GM23338 (cell line): ENCODE measurements at regions not wholly inside any gene's neighbourhood (a gene's known extent, or its start where the extent isn't known, plus 50 kb on each side); places are given as distances from the start of the nearest gene placed in this dataset.

Experiments
- ATAC-seq: fragments of 200-7000 bp; cut with Tn5 transposase; 3 replicates; pipeline ENCODE4 v1.9.1; 2020
- DNase-seq: peaks from one replicate; pipeline ENCODE4 v3.0.0-alpha.2; 2015; ENCODE audit warnings: low spot score
- H2AFZ ChIP-seq: fragments of 200-600 bp; sonication (generic); 2 replicates; pipeline ENCODE4 v1.8.0; 2016; ENCODE audit warnings: antibody characterized with exemption, mild to moderate bottlenecking, moderate library complexity
- H3F3A ChIP-seq: fragments of 200-600 bp; sonication (generic); replicated peaks from 2 replicates; pipeline ENCODE4 v1.8.0; 2017; ENCODE audit warnings: antibody characterized with exemption, mixed run types, low read depth
- H3K27ac ChIP-seq: fragments of 200-600 bp; sonication (generic); 2 replicates; pipeline ENCODE4 v1.6.1; 2016; ENCODE audit warnings: low read depth
- H3K27me3 ChIP-seq: fragments of 200-600 bp; sonication (generic); 2 replicates; pipeline ENCODE4 v1.8.0; 2016; ENCODE audit warnings: mild to moderate bottlenecking, mixed run types, moderate library complexity; ENCODE audit not compliant: insufficient read depth
- H3K36me3 ChIP-seq: fragments of 200-600 bp; sonication (generic); 2 replicates; pipeline ENCODE4 v1.8.0; 2016; ENCODE audit warnings: mild to moderate bottlenecking; ENCODE audit not compliant: insufficient read depth
- H3K4me1 ChIP-seq: fragments of 200-600 bp; sonication (generic); 2 replicates; pipeline ENCODE4 v1.8.0; 2016; ENCODE audit warnings: mild to moderate bottlenecking, moderate library complexity; ENCODE audit not compliant: insufficient read depth
- H3K4me2 ChIP-seq: fragments of 200-600 bp; sonication (generic); 2 replicates; pipeline ENCODE4 v1.7.1; 2017; ENCODE audit warnings: mixed run types
- H3K4me3 ChIP-seq: fragments of 200-600 bp; sonication (generic); 2 replicates; pipeline ENCODE4 v1.6.1; 2016; ENCODE audit warnings: mixed run types
- H3K79me2 ChIP-seq: fragments of 200-600 bp; sonication (generic); replicated peaks from 2 replicates; pipeline ENCODE4 v1.8.0; 2017; ENCODE audit warnings: mild to moderate bottlenecking; ENCODE audit not compliant: insufficient read depth
- H3K9me2 ChIP-seq: fragments of 200-600 bp; sonication (generic); 2 replicates; pipeline ENCODE4 v1.8.0; 2017; ENCODE audit not compliant: insufficient read depth
- H4K20me1 ChIP-seq: fragments of 200-600 bp; sonication (generic); replicated peaks from 2 replicates; pipeline ENCODE4 v1.8.0; 2017; ENCODE audit warnings: mild to moderate bottlenecking; ENCODE audit not compliant: insufficient read depth
- H3K27ac Mint-ChIP-seq: 2 replicates; pipeline ENCODE4 v1.8.0; 2020; ENCODE audit warnings: inconsistent platforms, mild to moderate bottlenecking, moderate library complexity, mixed read lengths
- H3K27me3 Mint-ChIP-seq: 3 replicates; pipeline ENCODE4 v1.8.0; 2022; ENCODE audit warnings: low read depth, mild to moderate bottlenecking, moderate library complexity, mixed read lengths, inconsistent platforms; ENCODE audit not compliant: insufficient read depth, poor library complexity
- H3K36me3 Mint-ChIP-seq: 3 replicates; pipeline ENCODE4 v1.8.0; 2021; ENCODE audit warnings: low read depth, mild to moderate bottlenecking, inconsistent platforms, moderate library complexity, mixed read lengths
- H3K4me1 Mint-ChIP-seq: 3 replicates; pipeline ENCODE4 v1.8.0; 2020; ENCODE audit warnings: mild to moderate bottlenecking, inconsistent platforms, mixed read lengths
- H3K4me3 Mint-ChIP-seq: 3 replicates; pipeline ENCODE4 v1.8.0; 2021; ENCODE audit warnings: moderate library complexity, mild to moderate bottlenecking, inconsistent platforms, mixed read lengths
- H3K9me3 Mint-ChIP-seq: 3 replicates; pipeline ENCODE4 v1.8.0; 2020; ENCODE audit warnings: moderate library complexity, mild to moderate bottlenecking, inconsistent platforms, mixed read lengths
- CREB1 ChIP-seq: fragments of 250-450 bp; sonication (Bioruptor Pico); IDR thresholded peaks from 2 replicates; pipeline ENCODE4 v1.5.0; 2020; ENCODE audit warnings: low read depth, mild to moderate bottlenecking, moderate library complexity
- CTCF ChIP-seq, 2 experiments: fragments of 200-600 bp in 1 of 2; sonication (generic) in 1 of 2; conservative IDR thresholded peaks; 2 replicates each; pipeline versions ENCODE4 v1.5.1 to v1.6.1; 2016 to 2017; ENCODE audit warnings: antibody characterized with exemption in 2 of 2, low read depth in 2 of 2, mild to moderate bottlenecking in 2 of 2, moderate library complexity in 1 of 2
- ETS1 ChIP-seq: IDR thresholded peaks from 2 replicates; pipeline ENCODE4 v1.6.1; 2016; ENCODE audit warnings: antibody characterized with exemption
- EZH2phosphoT487 ChIP-seq: fragments of 200-600 bp; sonication (generic); IDR thresholded peaks from one replicate; pipeline ENCODE4 v1.8.1; 2018; ENCODE audit warnings: antibody characterized with exemption; ENCODE audit not compliant: unreplicated experiment
- JUNB ChIP-seq: IDR thresholded peaks from one replicate; pipeline ENCODE4 v1.6.1; 2016; ENCODE audit warnings: antibody characterized with exemption; ENCODE audit not compliant: unreplicated experiment
- NANOG ChIP-seq: IDR thresholded peaks from 2 replicates; pipeline ENCODE4 v1.6.1; 2016; ENCODE audit warnings: antibody characterized with exemption, borderline replicate concordance
- REST ChIP-seq: IDR thresholded peaks from one replicate; pipeline ENCODE4 v1.6.1; 2018; ENCODE audit warnings: antibody characterized with exemption; ENCODE audit not compliant: unreplicated experiment
- ZNF114 ChIP-seq: fragments of 250-450 bp; sonication (Bioruptor Pico); IDR thresholded peaks from 2 replicates; pipeline ENCODE4 v1.5.0; 2020; ENCODE audit warnings: mild to moderate bottlenecking, moderate library complexity

GRCh38 chr4:133641191-133641590 is 492.1 kb downstream of the PCDH10 start (continued):
- no peak for TF ChIP-seq CTCF (conservative IDR thresholded peaks at IDR 0.05; ENCODE audit: low read depth in 2 of 2)
- no peak for TF ChIP-seq JUNB
- TF ChIP-seq EZH2phosphoT487: no peak

- Histone ChIP-seq H3K4me1 (peaks cover 18% of the 10 kb centered on the region), H3K9me2 (no peaks in the 10 kb centered on the region), H3K27ac (no peak overlapping the region), H2AFZ (no peak overlapping the region), H4K20me1 (no peaks in the 10 kb centered on the region), H3K36me3 (no peaks in the 10 kb centered on the region), H3K27me3 (no peaks in the 10 kb centered on the region), H3F3A (no peaks in the 10 kb centered on the region), H3K79me2 (no peaks in the 10 kb centered on the region), H3K4me3 (no peak overlapping the region), H3K4me2 (no peak overlapping the region)
- TF ChIP-seq REST: no peak
- no peak for TF ChIP-seq ZNF114
- no peak for TF ChIP-seq CREB1
- H3K9me3 Mint-ChIP-seq: peaks cover 3% of the 10 kb centered on the region; the same call in 2 of the 3 replicates
- peaks cover 3% of the 10 kb centered on the region; the same call in 2 of the 3 replicates for H3K36me3 Mint-ChIP-seq
- no peak for DNase-seq
- H3K27me3 Mint-ChIP-seq: no peaks in the 10 kb centered on the region
- H3K4me1 Mint-ChIP-seq: peaks cover 14% of the 10 kb centered on the region
- no peak overlapping the region for H3K4me3 Mint-ChIP-seq
- no peak overlapping the region; the same call in 1 of the 2 replicates for H3K27ac Mint-ChIP-seq
- no peak for ATAC-seq
Measured at GRCh38 chr4:133638751-133639150, 489.7 kb downstream of the PCDH10 start.

- H3K4me3 Mint-ChIP-seq: no peak overlapping the region
- H3K27ac Mint-ChIP-seq: no peak overlapping the region; the same call in 1 of the 2 replicates
- H3K4me1 Mint-ChIP-seq: peaks cover 9% of the 10 kb centered on the region
- H3F3A ChIP-seq: no peaks in the 10 kb centered on the region
- no peak overlapping the region for H2AFZ ChIP-seq
- H3K27ac ChIP-seq: no peak overlapping the region
- peaks cover 14% of the 10 kb centered on the region for H3K4me1 ChIP-seq
- TF ChIP-seq CTCF (conservative IDR thresholded peaks at IDR 0.05; ENCODE audit: low read depth in 2 of 2) (no peak), ZNF114 (no peak), CREB1 (no peak), JUNB (no peak), ETS1 (no peak), NANOG (no peak)
- H3K79me2 ChIP-seq: no peaks in the 10 kb centered on the region
- H4K20me1 ChIP-seq: no peaks in the 10 kb centered on the region
- DNase-seq (no peak), ATAC-seq (no peak)
- H3K9me2 ChIP-seq: no peaks in the 10 kb centered on the region
- H3K36me3 ChIP-seq: no peaks in the 10 kb centered on the region
- H3K4me3 ChIP-seq: no peak overlapping the region
- peaks cover 3% of the 10 kb centered on the region; the same call in 2 of the 3 replicates for H3K36me3 Mint-ChIP-seq
- H3K27me3 Mint-ChIP-seq: no peaks in the 10 kb centered on the region
- no peaks in the 10 kb centered on the region for H3K27me3 ChIP-seq
- H3K4me2 ChIP-seq: no peak overlapping the region
- H3K9me3 Mint-ChIP-seq: peaks cover 3% of the 10 kb centered on the region; the same call in 2 of the 3 replicates
Measured at GRCh38 chr4:133637161-133637560, 488.1 kb downstream of the PCDH10 start.
